ENCODE measurements at regions not wholly inside any gene's neighbourhood (a gene's known extent, or its start where the extent isn't known, plus 50 kb on each side); places are given as distances from the start of the nearest gene placed in this dataset.
"Not testable (repeated sequence)": the region's sequence is repeated elsewhere in the genome, so short reads cannot be mapped to it uniquely, and the experiment has no call there.

GRCh38 chr21:14013056-14013603 lies 197.6 kb downstream of the LIPI start:
- DNase-seq = no peak
- no peaks in the 10 kb centered on the region for H3K4me1 ChIP-seq
- no peaks in the 10 kb centered on the region for H3K27me3 ChIP-seq
- no peak overlapping the region for H3K27ac ChIP-seq
- H3K9me3 ChIP-seq = no peaks in the 10 kb centered on the region
- no peak overlapping the region for H3K4me3 ChIP-seq
- TF ChIP-seq, protein P1, sequence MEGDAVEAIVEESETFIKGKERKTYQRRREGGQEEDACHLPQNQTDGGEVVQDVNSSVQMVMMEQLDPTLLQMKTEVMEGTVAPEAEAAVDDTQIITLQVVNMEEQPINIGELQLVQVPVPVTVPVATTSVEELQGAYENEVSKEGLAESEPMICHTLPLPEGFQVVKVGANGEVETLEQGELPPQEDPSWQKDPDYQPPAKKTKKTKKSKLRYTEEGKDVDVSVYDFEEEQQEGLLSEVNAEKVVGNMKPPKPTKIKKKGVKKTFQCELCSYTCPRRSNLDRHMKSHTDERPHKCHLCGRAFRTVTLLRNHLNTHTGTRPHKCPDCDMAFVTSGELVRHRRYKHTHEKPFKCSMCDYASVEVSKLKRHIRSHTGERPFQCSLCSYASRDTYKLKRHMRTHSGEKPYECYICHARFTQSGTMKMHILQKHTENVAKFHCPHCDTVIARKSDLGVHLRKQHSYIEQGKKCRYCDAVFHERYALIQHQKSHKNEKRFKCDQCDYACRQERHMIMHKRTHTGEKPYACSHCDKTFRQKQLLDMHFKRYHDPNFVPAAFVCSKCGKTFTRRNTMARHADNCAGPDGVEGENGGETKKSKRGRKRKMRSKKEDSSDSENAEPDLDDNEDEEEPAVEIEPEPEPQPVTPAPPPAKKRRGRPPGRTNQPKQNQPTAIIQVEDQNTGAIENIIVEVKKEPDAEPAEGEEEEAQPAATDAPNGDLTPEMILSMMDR (IDR thresholded peaks at IDR 0.05) = no peak
- H3K36me3 ChIP-seq = no peaks in the 10 kb centered on the region
- intact Hi-C loops (cut with DNase I; ENCODE audit: low total_unique reads) = no loop called here

GRCh38 chr21:14012409-14012808 lies 198.3 kb downstream of the LIPI start:
- Histone ChIP-seq H3K4me3 (no peak overlapping the region), H3K27me3 (no peaks in the 10 kb centered on the region), H3K36me3 (no peaks in the 10 kb centered on the region), H3K4me1 (no peaks in the 10 kb centered on the region), H3K27ac (no peak overlapping the region), H3K9me3 (no peaks in the 10 kb centered on the region)
- TF ChIP-seq, protein P1 (IDR thresholded peaks at IDR 0.05) = no peak
- intact Hi-C loops (cut with DNase I; ENCODE audit: low total_unique reads) = no loop called here
- DNase-seq = no peak

DNA sequence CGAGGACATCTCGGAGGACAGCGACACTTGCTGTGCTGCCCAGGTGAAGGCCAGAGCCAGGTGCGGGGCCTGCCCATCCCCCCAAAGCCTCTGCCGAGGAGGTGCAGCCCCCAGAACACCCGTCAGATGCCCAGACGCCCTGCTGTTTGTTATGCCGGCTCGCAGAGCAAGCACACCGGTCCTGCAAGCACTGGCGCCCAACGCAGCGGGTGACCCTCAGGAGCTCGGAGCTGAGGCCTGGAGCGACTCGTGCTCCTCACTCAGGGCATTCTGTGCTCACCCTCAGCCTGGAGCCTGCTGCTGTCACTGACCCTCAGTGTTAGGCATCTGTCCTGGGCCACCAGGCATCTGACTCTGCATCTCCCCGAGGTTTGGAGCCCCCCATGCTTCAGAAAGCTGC lies 199.0 kb downstream of the LIPI start:
- intact Hi-C loops (cut with DNase I; ENCODE audit: low total_unique reads); DNase-seq; H3K9me3 ChIP-seq; H3K4me3 ChIP-seq; H3K27ac ChIP-seq; H3K36me3 ChIP-seq; H3K4me1 ChIP-seq; H3K27me3 ChIP-seq: not testable (repeated sequence)

- H3K4me1 ChIP-seq; H3K27ac ChIP-seq; H3K27me3 ChIP-seq; H3K4me3 ChIP-seq; H3K9me3 ChIP-seq; H3K36me3 ChIP-seq; intact Hi-C loops (cut with DNase I; ENCODE audit: low total_unique reads); DNase-seq: not testable (repeated sequence)
Measured at GRCh38 chr21:14011149-14011548, 199.6 kb downstream of the LIPI start.

DNA sequence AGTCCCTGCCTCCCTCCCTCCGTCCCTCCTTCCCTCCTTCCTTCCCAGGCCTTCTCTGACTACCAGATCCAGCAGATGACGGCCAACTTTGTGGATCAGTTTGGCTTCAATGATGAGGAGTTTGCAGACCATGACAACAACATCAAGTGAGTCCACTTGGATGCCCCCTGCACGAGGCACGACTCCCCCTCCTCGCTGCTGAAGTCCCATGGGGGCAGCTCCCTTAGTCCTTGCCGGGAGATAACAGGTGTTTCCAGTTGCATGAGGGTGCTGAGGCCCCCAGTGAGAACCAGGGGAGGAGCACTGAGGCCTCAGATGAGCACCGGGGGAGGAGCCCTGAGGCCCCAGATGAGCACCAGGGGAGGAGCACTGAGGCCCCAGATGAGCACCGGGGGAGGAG lies 200.0 kb downstream of the LIPI start:
- no peak overlapping the region for H3K4me3 ChIP-seq
- TF ChIP-seq, protein P1 (IDR thresholded peaks at IDR 0.05) = no peak

DNA sequence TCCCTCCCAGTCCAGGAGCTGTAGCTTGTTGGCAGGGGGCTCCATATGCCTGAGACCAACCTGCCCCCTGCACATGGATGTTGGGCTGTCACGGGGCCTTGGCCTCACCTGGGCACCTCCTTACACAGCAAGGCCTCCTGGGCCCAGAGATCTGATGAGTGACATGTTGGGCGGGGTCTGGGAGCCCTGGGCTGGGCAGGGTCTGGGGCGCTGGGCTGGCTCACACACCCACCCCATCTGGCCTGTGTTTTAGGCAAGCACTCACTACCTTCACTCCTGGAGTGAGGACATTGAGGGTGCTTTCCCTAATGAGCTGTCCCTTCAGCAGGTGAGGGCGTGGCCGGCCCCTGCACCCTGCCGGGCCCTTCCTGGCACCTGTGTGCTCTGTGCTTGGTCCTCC lies 200.8 kb downstream of the LIPI start:
- intact Hi-C loops (cut with DNase I; ENCODE audit: low total_unique reads); H3K27ac ChIP-seq; H3K4me1 ChIP-seq; H3K27me3 ChIP-seq; DNase-seq; H3K36me3 ChIP-seq; H3K9me3 ChIP-seq; H3K4me3 ChIP-seq: not testable (repeated sequence)

More for the DNA sequence above, 200.0 kb downstream of the LIPI start:
- no peak for DNase-seq
- no peak overlapping the region for H3K27ac ChIP-seq
- H3K36me3 ChIP-seq = no peaks in the 10 kb centered on the region
- no peaks in the 10 kb centered on the region for H3K4me1 ChIP-seq
- intact Hi-C loops (cut with DNase I; ENCODE audit: low total_unique reads) = no loop called here
- H3K27me3 ChIP-seq = no peaks in the 10 kb centered on the region
- no peaks in the 10 kb centered on the region for H3K9me3 ChIP-seq

DNA sequence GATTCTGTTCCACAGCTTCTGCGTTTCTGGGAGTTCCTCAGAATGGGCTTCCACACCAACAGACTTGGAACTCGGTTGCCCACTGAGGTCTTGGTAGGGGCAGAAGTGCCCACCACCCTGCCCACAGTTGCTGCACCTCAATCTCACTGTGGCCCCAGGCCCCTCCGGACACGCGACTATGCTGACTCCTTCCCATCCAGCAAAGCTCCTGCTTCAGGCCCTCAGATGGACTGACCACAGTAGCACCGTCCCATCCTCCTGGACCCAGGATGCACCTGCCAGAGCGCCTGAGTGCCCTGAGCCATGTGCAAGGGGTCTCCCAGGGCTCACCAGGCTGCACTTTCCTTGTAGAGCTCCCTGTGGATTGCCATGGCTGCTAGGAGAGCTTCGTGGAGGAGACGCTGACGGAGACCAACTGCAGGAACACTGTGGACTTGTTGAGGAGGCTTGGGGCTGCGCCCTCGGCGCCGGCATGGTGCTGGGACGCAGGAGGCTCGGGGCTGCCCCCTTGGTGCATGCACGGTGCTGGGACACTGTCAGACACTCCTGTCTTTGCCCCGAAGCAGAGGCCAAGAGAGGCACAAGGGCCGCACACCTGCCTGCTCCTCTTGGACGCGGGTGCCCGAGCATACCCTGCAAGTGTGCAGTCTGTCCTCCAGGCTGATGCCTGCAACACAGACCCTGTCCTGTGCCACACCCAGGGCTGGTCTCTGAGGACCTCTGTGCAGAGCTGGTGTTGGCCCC lies 201.3 kb downstream of the LIPI start:
- H3K27me3 ChIP-seq; DNase-seq; H3K4me3 ChIP-seq; H3K36me3 ChIP-seq; intact Hi-C loops (cut with DNase I; ENCODE audit: low total_unique reads); H3K4me1 ChIP-seq; H3K27ac ChIP-seq; H3K9me3 ChIP-seq: not testable (repeated sequence)

- H3K4me1 ChIP-seq; intact Hi-C loops (cut with DNase I; ENCODE audit: low total_unique reads); H3K27me3 ChIP-seq; H3K27ac ChIP-seq; H3K9me3 ChIP-seq; H3K36me3 ChIP-seq; H3K4me3 ChIP-seq; DNase-seq: not testable (repeated sequence)
Measured at GRCh38 chr21:14008436-14008835, 202.3 kb downstream of the LIPI start.

DNA sequence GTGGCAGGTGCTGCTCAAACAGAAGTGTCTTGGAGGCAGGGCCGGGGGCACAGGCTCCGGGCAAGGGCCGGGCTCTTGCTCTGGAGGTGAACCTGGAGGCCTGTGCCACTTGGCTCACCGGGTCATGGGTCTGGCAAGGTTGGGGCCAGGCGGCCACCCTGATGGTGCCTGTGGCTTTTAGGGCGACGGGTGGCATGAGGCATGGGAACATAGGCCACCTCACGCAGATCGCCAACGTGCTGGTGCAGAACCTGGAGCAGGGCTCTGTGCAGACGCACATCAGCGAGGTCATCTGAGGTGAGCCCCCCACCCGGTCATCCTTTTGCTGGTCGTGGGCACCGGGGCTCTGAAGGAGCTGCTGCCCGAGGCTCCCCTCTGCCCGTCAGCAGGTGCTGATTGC lies 202.7 kb downstream of the LIPI start:
- H3K9me3 ChIP-seq; H3K36me3 ChIP-seq; H3K27me3 ChIP-seq; H3K4me3 ChIP-seq; H3K4me1 ChIP-seq; intact Hi-C loops (cut with DNase I; ENCODE audit: low total_unique reads); DNase-seq; H3K27ac ChIP-seq: not testable (repeated sequence)

DNA sequence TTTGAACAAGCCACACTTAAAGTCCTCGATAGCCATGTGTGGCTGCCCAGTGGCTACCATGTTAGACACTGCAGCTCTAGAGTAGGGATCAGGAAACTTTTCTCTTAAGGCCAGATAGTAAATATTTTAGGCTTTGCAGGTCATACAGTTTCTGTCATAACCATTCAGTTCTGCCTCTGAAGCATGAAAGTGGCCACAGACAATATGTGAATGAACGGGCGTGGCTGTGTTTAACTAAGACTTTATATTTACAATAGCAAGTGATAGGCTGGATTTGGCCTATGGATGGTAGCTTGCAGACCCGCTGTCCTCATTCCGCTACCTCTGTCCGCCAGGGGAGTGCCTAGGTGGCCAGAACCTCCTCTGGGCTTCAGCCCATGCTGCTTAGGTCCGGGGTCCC lies 204.6 kb downstream of the LIPI start:
- H3K9me3 ChIP-seq; H3K27me3 ChIP-seq; DNase-seq; H3K4me1 ChIP-seq; intact Hi-C loops (cut with DNase I; ENCODE audit: low total_unique reads); H3K27ac ChIP-seq; H3K36me3 ChIP-seq; H3K4me3 ChIP-seq: not testable (repeated sequence)

GRCh38 chr21:13986996-13987958 lies 223.5 kb downstream of the LIPI start:
- DNase-seq; H3K27ac ChIP-seq; H3K4me1 ChIP-seq; H3K4me3 ChIP-seq; H3K27me3 ChIP-seq; intact Hi-C loops (cut with DNase I; ENCODE audit: low total_unique reads); H3K36me3 ChIP-seq; H3K9me3 ChIP-seq: not testable (repeated sequence)
